ENCODE measurements at regions not wholly inside any gene's neighbourhood (a gene's known extent, or its start where the extent isn't known, plus 50 kb on each side); places are given as distances from the start of the nearest gene placed in this dataset.

- Histone ChIP-seq H3K4me1 (replicated peaks in 1 of 2) (peaks cover 8 to 9% of the 10 kb centered on the region in 2 donors), H3K27ac (no peak overlapping the region), H3K4me3 (no peak overlapping the region), H3K27me3 (no peaks in the 10 kb centered on the region), H3K9me3 (replicated peaks in 1 of 3) (no peaks in the 10 kb centered on the region), H3K36me3 (replicated peaks in 1 of 2) (no peaks in the 10 kb centered on the region)
- TF ChIP-seq POLR2A (IDR thresholded peaks at IDR 0.05), result no peak
- intact Hi-C loops (cut with DNase I), result loop anchor here in 1 of 2 donors (10.0 kb wide), 1 partner anchor 489 kb away; no protein-coding TSS in a partner anchor
- no peak for DNase-seq
- 86 to 92% (median 90%) methylated on average over 2 of the region's 2 CpGs for WGBS, 4 donors
Measured at GRCh38 chr7:106433377-106433776, 148.6 kb upstream of the NAMPT start.

- Histone ChIP-seq H3K4me3 (no peak overlapping the region), H3K9me3 (replicated peaks in 1 of 3) (no peaks in the 10 kb centered on the region), H3K4me1 (replicated peaks in 1 of 2) (peaks cover 10 to 11% of the 10 kb centered on the region in 2 donors), H3K27me3 (no peaks in the 10 kb centered on the region), H3K36me3 (replicated peaks in 1 of 2) (no peaks in the 10 kb centered on the region), H3K27ac (no peak overlapping the region)
- 39 to 47% (median 40%) methylated on average over 4 of the region's 4 CpGs for WGBS, 4 donors
- TF ChIP-seq POLR2A (IDR thresholded peaks at IDR 0.05), result no peak
- no peak for TF ChIP-seq CTCF (IDR thresholded peaks at IDR 0.05)
- intact Hi-C loops (cut with DNase I), result loop anchor here in 1 of 2 donors (10.0 kb wide), 1 partner anchor 486 kb away; no protein-coding TSS in a partner anchor
- DNase-seq, result peak; percentile 39 to 73 (median 58)
Measured at GRCh38 chr7:106430535-106431455, 146.0 kb upstream of the NAMPT start.

- Histone ChIP-seq H3K4me1 (replicated peaks in 1 of 2) (peaks cover 17 to 18% of the 10 kb centered on the region in 2 donors), H3K9me3 (replicated peaks in 1 of 3) (no peaks in the 10 kb centered on the region), H3K4me3 (no peak overlapping the region), H3K36me3 (replicated peaks in 1 of 2) (no peaks in the 10 kb centered on the region), H3K27me3 (no peaks in the 10 kb centered on the region), H3K27ac (no peak overlapping the region)
- intact Hi-C loops (cut with DNase I), result loop anchor here in 1 of 2 donors (10.0 kb wide), 1 partner anchor 485 kb away; no protein-coding TSS in a partner anchor
- TF ChIP-seq CTCF (IDR thresholded peaks at IDR 0.05) (no peak), POLR2A (IDR thresholded peaks at IDR 0.05) (no peak)
- 66 to 81% (median 71%) methylated on average over 3 to 4 of the region's 4 CpGs for WGBS, 4 donors
- DNase-seq, result no peak
Measured at GRCh38 chr7:106430103-106430502, 145.3 kb upstream of the NAMPT start.

- H3K27ac ChIP-seq, result no peak overlapping the region
- H3K36me3 ChIP-seq (replicated peaks in 1 of 2), result no peaks in the 10 kb centered on the region
- DNase-seq, result peak in 4 of 7 donors; percentile 33 to 46 (median 40)
- peaks cover 26 to 37% of the 10 kb centered on the region in 2 donors for H3K4me1 ChIP-seq (replicated peaks in 1 of 2)
- TF ChIP-seq POLR2A (IDR thresholded peaks at IDR 0.05) (no peak), CTCF (IDR thresholded peaks at IDR 0.05) (no peak)
- H3K4me3 ChIP-seq, result no peak overlapping the region
- intact Hi-C loops (cut with DNase I), result loop anchor here in 1 of 2 donors (10.0 kb wide), 1 partner anchor 142 kb away; the partner anchor contains the start of gene NAMPT
- H3K9me3 ChIP-seq (replicated peaks in 1 of 3), result no peaks in the 10 kb centered on the region
- no peaks in the 10 kb centered on the region for H3K27me3 ChIP-seq
- 57 to 69% (median 63%) methylated on average over 7 of the region's 7 CpGs for WGBS, 4 donors
Measured at GRCh38 chr7:106426803-106427202, 142.0 kb upstream of the NAMPT start.
